ENCODE measurements at regions not wholly inside any gene's neighbourhood (a gene's known extent, or its start where the extent isn't known, plus 50 kb on each side); places are given as distances from the start of the nearest gene placed in this dataset.

DNA sequence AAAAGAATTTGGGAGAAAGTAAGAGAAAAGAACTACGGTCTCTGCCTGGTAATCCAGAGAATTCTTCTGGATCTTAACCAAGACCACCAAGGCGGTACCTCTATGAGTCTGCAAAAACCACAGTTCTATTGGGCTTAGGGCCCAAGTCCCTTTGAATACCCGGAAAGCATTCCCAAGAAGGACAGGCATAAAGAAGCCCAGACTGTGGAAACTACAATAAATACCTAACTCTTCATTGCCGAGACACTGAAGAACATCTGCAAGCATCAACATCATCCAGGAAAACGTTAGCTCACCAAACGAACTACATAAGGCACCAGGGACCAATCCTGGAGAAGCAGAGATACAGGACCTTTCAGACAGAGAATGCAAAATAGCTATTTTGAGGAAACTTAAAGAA, 162.3 kb upstream of the TMC3 start:
- TF ChIP-seq, protein P1, sequence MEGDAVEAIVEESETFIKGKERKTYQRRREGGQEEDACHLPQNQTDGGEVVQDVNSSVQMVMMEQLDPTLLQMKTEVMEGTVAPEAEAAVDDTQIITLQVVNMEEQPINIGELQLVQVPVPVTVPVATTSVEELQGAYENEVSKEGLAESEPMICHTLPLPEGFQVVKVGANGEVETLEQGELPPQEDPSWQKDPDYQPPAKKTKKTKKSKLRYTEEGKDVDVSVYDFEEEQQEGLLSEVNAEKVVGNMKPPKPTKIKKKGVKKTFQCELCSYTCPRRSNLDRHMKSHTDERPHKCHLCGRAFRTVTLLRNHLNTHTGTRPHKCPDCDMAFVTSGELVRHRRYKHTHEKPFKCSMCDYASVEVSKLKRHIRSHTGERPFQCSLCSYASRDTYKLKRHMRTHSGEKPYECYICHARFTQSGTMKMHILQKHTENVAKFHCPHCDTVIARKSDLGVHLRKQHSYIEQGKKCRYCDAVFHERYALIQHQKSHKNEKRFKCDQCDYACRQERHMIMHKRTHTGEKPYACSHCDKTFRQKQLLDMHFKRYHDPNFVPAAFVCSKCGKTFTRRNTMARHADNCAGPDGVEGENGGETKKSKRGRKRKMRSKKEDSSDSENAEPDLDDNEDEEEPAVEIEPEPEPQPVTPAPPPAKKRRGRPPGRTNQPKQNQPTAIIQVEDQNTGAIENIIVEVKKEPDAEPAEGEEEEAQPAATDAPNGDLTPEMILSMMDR (IDR thresholded peaks at IDR 0.05; ENCODE audit: extremely low read depth in 1 of 2, insufficient read depth in 1 of 2, low read depth in 1 of 2, low read length in 2 of 2), result no peak
- no peak for TF ChIP-seq EZH2 (IDR thresholded peaks at IDR 0.05; ENCODE audit: borderline replicate concordance, low read depth, low read length, severe bottlenecking)
